ENCODE measurements at regions not wholly inside any gene's neighbourhood (a gene's known extent, or its start where the extent isn't known, plus 50 kb on each side); places are given as distances from the start of the nearest gene placed in this dataset.

DNA sequence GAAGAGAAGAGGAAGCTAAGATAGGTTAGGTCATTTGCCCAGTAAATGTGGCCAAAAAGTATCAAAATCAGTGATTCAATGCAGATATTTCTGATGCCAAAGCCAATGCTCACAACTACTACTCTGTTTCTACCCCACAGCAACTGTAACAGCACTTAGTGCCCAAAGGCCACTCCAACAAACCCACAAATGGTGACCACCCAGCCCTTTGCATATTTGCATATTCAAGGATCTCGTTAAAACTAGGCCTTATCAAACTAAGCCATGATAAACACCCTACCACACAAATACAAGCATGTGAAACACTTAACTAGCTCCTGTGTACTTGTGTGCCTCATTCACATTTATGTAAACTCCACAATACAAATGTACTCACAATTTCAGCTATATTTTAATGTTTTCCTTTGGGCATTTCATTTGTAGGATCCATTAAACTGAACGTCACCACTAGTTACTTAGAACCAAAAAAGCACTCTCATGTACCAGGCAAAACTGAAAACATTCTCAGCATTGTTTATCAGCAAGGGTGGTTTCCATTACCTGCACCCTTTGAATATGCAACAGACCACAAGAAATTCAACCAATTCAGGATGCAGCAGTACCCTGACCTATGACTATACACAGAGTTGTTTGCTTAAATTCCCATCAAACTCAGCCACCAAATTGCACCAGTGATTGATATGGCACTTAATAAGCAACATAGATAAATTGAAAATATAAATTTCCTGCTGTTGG is 111.2 kb upstream of the STT3B start:
- no peak for TF ChIP-seq POLR2AphosphoS5 (IDR thresholded peaks at IDR 0.05)
- TF ChIP-seq, protein P1, sequence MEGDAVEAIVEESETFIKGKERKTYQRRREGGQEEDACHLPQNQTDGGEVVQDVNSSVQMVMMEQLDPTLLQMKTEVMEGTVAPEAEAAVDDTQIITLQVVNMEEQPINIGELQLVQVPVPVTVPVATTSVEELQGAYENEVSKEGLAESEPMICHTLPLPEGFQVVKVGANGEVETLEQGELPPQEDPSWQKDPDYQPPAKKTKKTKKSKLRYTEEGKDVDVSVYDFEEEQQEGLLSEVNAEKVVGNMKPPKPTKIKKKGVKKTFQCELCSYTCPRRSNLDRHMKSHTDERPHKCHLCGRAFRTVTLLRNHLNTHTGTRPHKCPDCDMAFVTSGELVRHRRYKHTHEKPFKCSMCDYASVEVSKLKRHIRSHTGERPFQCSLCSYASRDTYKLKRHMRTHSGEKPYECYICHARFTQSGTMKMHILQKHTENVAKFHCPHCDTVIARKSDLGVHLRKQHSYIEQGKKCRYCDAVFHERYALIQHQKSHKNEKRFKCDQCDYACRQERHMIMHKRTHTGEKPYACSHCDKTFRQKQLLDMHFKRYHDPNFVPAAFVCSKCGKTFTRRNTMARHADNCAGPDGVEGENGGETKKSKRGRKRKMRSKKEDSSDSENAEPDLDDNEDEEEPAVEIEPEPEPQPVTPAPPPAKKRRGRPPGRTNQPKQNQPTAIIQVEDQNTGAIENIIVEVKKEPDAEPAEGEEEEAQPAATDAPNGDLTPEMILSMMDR (IDR thresholded peaks at IDR 0.05) = no peak
- TF ChIP-seq POLR2A (IDR thresholded peaks at IDR 0.05) = no peak
- no peak for TF ChIP-seq EP300 (IDR thresholded peaks at IDR 0.05)

Data from stomach (tissue), 4 donors.